SK-N-MC (cell line): ENCODE measurements at regions not wholly inside any gene's neighbourhood (a gene's known extent, or its start where the extent isn't known, plus 50 kb on each side); places are given as distances from the start of the nearest gene placed in this dataset.
"Not testable (repeated sequence)": the region's sequence is repeated elsewhere in the genome, so short reads cannot be mapped to it uniquely, and the experiment has no call there.

ENCODE experiments used
- EZH2 ChIP-seq: fragments of 200-600 bp; sonication (generic); IDR thresholded peaks from one replicate; pipeline ENCODE4 v1.6.1; 2017; ENCODE audit warnings: antibody characterized with exemption
- FOXP2 ChIP-seq: optimal IDR thresholded peaks from 2 replicates; pipeline ENCODE3; 2011; ENCODE audit warnings: mild to moderate bottlenecking, moderate library complexity; ENCODE audit not compliant: insufficient read depth; ENCODE audit errors: extremely low read length, control extremely low read depth
- POLR2AphosphoS5 ChIP-seq: IDR thresholded peaks from 2 replicates; pipeline ENCODE4 v1.6.1; 2012; ENCODE audit warnings: mild to moderate bottlenecking, low read depth, low read length, borderline replicate concordance

- not testable (repeated sequence) for TF ChIP-seq EZH2, POLR2AphosphoS5, FOXP2
Measured at GRCh38 chr3:61410358-61410757, 151.0 kb upstream of the PTPRG start.
